ENCODE measurements at regions not wholly inside any gene's neighbourhood (a gene's known extent, or its start where the extent isn't known, plus 50 kb on each side); places are given as distances from the start of the nearest gene placed in this dataset.

DNA sequence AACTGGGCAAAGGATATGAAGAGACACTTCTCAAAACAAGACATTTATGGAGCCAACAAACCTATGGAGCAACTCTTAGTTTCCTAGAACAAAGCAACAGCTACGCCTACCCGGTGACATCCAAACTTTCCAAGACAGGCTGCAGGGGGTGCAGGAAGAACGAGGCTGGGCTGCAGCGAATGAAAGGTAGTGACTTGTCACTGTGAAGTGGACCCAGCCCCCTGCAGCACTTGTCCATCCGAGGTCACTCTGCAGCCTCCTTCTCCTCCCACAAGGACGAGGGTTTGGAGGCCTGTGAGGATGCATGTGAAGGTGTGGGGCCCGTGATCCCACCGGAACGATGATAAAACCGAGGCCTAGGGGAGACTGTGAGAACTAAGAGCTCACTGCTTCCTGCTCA is 192.6 kb upstream of the RPL38 start:
- H3K27me3 Mint-ChIP-seq (ENCODE audit: insufficient read depth, unreplicated experiment) = peaks cover 94% of the 10 kb centered on the region

DNA sequence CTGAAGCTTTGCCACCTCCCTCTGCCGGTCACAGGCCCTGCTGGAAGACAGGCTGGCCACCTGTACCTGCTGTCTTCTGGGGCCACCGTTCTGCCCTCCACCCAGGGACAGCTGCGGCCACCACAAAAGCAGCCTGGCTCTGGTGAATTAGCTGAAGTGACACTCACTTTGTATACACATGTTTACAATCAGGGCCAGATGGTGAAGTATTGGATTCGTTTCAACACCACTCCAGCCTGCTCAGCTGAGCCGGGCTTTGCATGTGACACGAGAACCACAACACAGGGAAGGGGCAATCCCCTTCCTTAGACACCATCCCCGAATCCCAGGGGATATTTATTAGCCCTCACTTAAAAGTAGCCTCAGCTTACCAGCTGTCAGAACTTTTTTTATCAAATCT is 191.5 kb upstream of the RPL38 start:
- no peak overlapping the region for H3K4me3 Mint-ChIP-seq (ENCODE audit: unreplicated experiment)
- H3K9me3 Mint-ChIP-seq (ENCODE audit: unreplicated experiment) = no peaks in the 10 kb centered on the region
- ChIA-PET CTCF (interaction anchor here (0.6 to 1.8 kb wide), 3 partner anchors 13 to 1040 kb away, joined by 3 to 7 read pairs (median 3); no protein-coding TSS in a partner anchor), POLR2A (interaction anchor here (1.2 kb wide), 1 partner anchor 15 kb away, joined by 4 read pairs; no protein-coding TSS in a partner anchor)
- BruUV-seq (replicated peaks) = no TSS peak
- H3K36me3 Mint-ChIP-seq (ENCODE audit: insufficient read depth, unreplicated experiment) = no peaks in the 10 kb centered on the region
- intact Hi-C loops (cut with micrococcal nuclease) = no loop called here
- TF ChIP-seq, protein P1, sequence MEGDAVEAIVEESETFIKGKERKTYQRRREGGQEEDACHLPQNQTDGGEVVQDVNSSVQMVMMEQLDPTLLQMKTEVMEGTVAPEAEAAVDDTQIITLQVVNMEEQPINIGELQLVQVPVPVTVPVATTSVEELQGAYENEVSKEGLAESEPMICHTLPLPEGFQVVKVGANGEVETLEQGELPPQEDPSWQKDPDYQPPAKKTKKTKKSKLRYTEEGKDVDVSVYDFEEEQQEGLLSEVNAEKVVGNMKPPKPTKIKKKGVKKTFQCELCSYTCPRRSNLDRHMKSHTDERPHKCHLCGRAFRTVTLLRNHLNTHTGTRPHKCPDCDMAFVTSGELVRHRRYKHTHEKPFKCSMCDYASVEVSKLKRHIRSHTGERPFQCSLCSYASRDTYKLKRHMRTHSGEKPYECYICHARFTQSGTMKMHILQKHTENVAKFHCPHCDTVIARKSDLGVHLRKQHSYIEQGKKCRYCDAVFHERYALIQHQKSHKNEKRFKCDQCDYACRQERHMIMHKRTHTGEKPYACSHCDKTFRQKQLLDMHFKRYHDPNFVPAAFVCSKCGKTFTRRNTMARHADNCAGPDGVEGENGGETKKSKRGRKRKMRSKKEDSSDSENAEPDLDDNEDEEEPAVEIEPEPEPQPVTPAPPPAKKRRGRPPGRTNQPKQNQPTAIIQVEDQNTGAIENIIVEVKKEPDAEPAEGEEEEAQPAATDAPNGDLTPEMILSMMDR (IDR thresholded peaks at IDR 0.05; ENCODE audit: unreplicated experiment) = no peak
- no peaks in the 10 kb centered on the region for H3K4me1 Mint-ChIP-seq (ENCODE audit: insufficient read depth, unreplicated experiment)
- H3K27me3 Mint-ChIP-seq (ENCODE audit: insufficient read depth, unreplicated experiment) = peaks cover 95% of the 10 kb centered on the region
- no peak overlapping the region for H3K27ac Mint-ChIP-seq (ENCODE audit: low read depth, unreplicated experiment)
- no peak for DNase-seq (ENCODE audit: unreplicated experiment)

More for the DNA sequence above, 192.6 kb upstream of the RPL38 start:
- BruUV-seq (replicated peaks) = no TSS peak
- DNase-seq (ENCODE audit: unreplicated experiment) = no peak
- H3K27ac Mint-ChIP-seq (ENCODE audit: low read depth, unreplicated experiment) = no peak overlapping the region
- no peaks in the 10 kb centered on the region for H3K9me3 Mint-ChIP-seq (ENCODE audit: unreplicated experiment)
- intact Hi-C loops (cut with micrococcal nuclease) = no loop called here
- no peak overlapping the region for H3K4me3 Mint-ChIP-seq (ENCODE audit: unreplicated experiment)
- POLR2A ChIA-PET = interaction anchor here (1.2 kb wide), 1 partner anchor 14 kb away, joined by 4 read pairs; no protein-coding TSS in a partner anchor
- H3K36me3 Mint-ChIP-seq (ENCODE audit: insufficient read depth, unreplicated experiment) = no peaks in the 10 kb centered on the region
- CTCF ChIA-PET = interaction anchor here (0.7 to 1.8 kb wide), 3 partner anchors 12 to 57 kb away, joined by 3 to 7 read pairs (median 4); no protein-coding TSS in a partner anchor
- H3K4me1 Mint-ChIP-seq (ENCODE audit: insufficient read depth, unreplicated experiment) = no peaks in the 10 kb centered on the region
- TF ChIP-seq, protein P1 (IDR thresholded peaks at IDR 0.05; ENCODE audit: unreplicated experiment) = no peak

DNA sequence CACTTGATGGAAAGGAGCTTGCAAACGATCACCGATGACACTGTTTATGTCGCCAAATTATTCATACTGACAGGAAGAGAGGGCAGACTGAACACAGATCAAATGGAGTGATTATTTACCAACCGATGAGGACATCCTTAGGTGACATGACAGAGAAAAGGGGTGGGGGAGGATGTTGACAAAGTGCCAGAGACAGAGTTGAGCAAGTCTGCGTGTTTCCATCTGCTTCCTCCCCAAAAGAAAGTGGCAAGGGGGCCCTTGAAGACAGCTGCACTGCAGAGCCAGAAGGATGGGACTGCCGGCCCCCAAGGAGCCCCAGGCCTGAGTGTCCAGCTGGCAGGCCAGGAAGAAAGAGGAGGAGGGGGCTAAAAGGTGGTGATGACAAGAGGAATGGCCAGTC is 191.0 kb upstream of the RPL38 start:
- H3K27ac Mint-ChIP-seq (ENCODE audit: low read depth, unreplicated experiment) = no peak overlapping the region
- TF ChIP-seq, protein P1 (IDR thresholded peaks at IDR 0.05; ENCODE audit: unreplicated experiment) = no peak
- no peak for DNase-seq (ENCODE audit: unreplicated experiment)
- H3K4me3 Mint-ChIP-seq (ENCODE audit: unreplicated experiment) = no peak overlapping the region
- ChIA-PET CTCF (interaction anchor here (0.6 to 1.8 kb wide), 4 partner anchors 14 to 1041 kb away, joined by 3 to 7 read pairs (median 3); no protein-coding TSS in a partner anchor), POLR2A (interaction anchor here (1.2 kb wide), 1 partner anchor 15 kb away, joined by 4 read pairs; no protein-coding TSS in a partner anchor)
- H3K9me3 Mint-ChIP-seq (ENCODE audit: unreplicated experiment) = no peaks in the 10 kb centered on the region
- BruUV-seq (replicated peaks) = no TSS peak
- H3K36me3 Mint-ChIP-seq (ENCODE audit: insufficient read depth, unreplicated experiment) = no peaks in the 10 kb centered on the region
- intact Hi-C loops (cut with micrococcal nuclease) = no loop called here
- H3K27me3 Mint-ChIP-seq (ENCODE audit: insufficient read depth, unreplicated experiment) = peaks cover 95% of the 10 kb centered on the region
- H3K4me1 Mint-ChIP-seq (ENCODE audit: insufficient read depth, unreplicated experiment) = no peaks in the 10 kb centered on the region

DNA sequence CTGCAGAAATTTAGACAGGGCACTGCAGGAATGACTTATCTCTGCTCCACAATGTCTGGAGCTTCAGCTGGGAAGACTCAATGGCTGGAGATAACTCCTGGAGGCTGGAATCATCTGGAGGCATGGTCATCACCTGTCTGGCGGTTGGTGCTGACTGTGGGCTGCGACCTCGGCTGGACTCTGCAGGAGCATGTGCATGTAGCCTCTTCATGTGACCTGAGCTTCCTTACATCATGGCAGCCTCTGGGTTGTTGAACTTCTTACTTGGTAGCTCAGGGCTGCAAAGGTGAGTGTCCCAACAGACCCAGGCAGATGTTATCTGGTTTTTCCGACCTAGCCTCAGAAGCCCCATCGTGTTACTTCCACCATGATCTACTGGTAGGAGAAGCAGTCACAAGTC is 188.2 kb upstream of the RPL38 start:
- TF ChIP-seq, protein P1 (IDR thresholded peaks at IDR 0.05; ENCODE audit: unreplicated experiment) = no peak
- peaks cover 97% of the 10 kb centered on the region for H3K27me3 Mint-ChIP-seq (ENCODE audit: insufficient read depth, unreplicated experiment)
- intact Hi-C loops (cut with micrococcal nuclease) = no loop called here
- H3K4me1 Mint-ChIP-seq (ENCODE audit: insufficient read depth, unreplicated experiment) = no peaks in the 10 kb centered on the region
- POLR2A ChIA-PET = no interaction called here
- CTCF ChIA-PET = interaction anchor here (0.9 kb wide), 1 partner anchor 8 kb away, joined by 3 read pairs; no protein-coding TSS in a partner anchor
- no TSS peak for BruUV-seq (replicated peaks)
- no peak for DNase-seq (ENCODE audit: unreplicated experiment)
- no peak overlapping the region for H3K4me3 Mint-ChIP-seq (ENCODE audit: unreplicated experiment)
- H3K27ac Mint-ChIP-seq (ENCODE audit: low read depth, unreplicated experiment) = no peak overlapping the region
- H3K9me3 Mint-ChIP-seq (ENCODE audit: unreplicated experiment) = no peaks in the 10 kb centered on the region
- H3K36me3 Mint-ChIP-seq (ENCODE audit: insufficient read depth, unreplicated experiment) = no peaks in the 10 kb centered on the region
